Fibroblast of lung (primary cell): ENCODE measurements at regions not wholly inside any gene's neighbourhood (a gene's known extent, or its start where the extent isn't known, plus 50 kb on each side); places are given as distances from the start of the nearest gene placed in this dataset.

Experiments
- DNase-seq, 2 donors: peaks; one replicate each; pipeline versions ENCODE4 v3.0.0 to v3.0.0-alpha.2; 2010; ENCODE audit warnings: low read depth in 2 of 2
- H2AFZ ChIP-seq: 2 replicates; pipeline ENCODE4 v1.5.1; 2012; ENCODE audit warnings: low read length, control low read depth, inconsistent platforms
- H3K27ac ChIP-seq: 2 replicates; pipeline ENCODE4 v1.5.1; 2011; ENCODE audit warnings: low read length, control low read depth; ENCODE audit not compliant: insufficient read depth
- H3K27me3 ChIP-seq: 2 replicates; pipeline ENCODE4 v1.5.1; 2011; ENCODE audit warnings: mild to moderate bottlenecking, low read length; ENCODE audit not compliant: control insufficient read depth, insufficient read depth
- H3K36me3 ChIP-seq: 2 replicates; pipeline ENCODE4 v1.5.1; 2011; ENCODE audit warnings: low read length; ENCODE audit not compliant: control insufficient read depth, insufficient read depth
- H3K4me1 ChIP-seq: 2 replicates; pipeline ENCODE4 v1.5.1; 2011; ENCODE audit warnings: low read length; ENCODE audit not compliant: control insufficient read depth, insufficient read depth; ENCODE audit errors: extremely low read depth
- H3K4me2 ChIP-seq: 2 replicates; pipeline ENCODE4 v1.5.1; 2011; ENCODE audit warnings: low read length, control low read depth; ENCODE audit not compliant: insufficient read depth; ENCODE audit errors: extremely low read depth
- H3K4me3 ChIP-seq, 4 experiments: fragments of 200-600 bp in 1 of 4; sonication (generic) in 1 of 4; replicated peaks in 1 of 4; 2 replicates each; pipeline ENCODE4 v1.5.1; 2011 to 2016; ENCODE audit warnings: low read length in 4 of 4, low read depth in 3 of 4, mild to moderate bottlenecking in 3 of 4, control low read depth in 2 of 4, inconsistent platforms in 1 of 4, mixed read lengths in 1 of 4; ENCODE audit not compliant: insufficient read depth in 1 of 4; ENCODE audit errors: control extremely low read depth in 1 of 4
- H3K79me2 ChIP-seq: 2 replicates; pipeline ENCODE4 v1.5.1; 2012; ENCODE audit warnings: mild to moderate bottlenecking, low read length, inconsistent platforms; ENCODE audit not compliant: control insufficient read depth, insufficient read depth
- H3K9ac ChIP-seq: 2 replicates; pipeline ENCODE4 v1.5.1; 2011; ENCODE audit warnings: mild to moderate bottlenecking, low read length, control low read depth; ENCODE audit not compliant: insufficient read depth
- H3K9me3 ChIP-seq: 2 replicates; pipeline ENCODE4 v1.5.1; 2012; ENCODE audit warnings: low read depth, low read length; ENCODE audit not compliant: control insufficient read depth, insufficient read depth
- H4K20me1 ChIP-seq: 2 replicates; pipeline ENCODE4 v1.5.1; 2011; ENCODE audit warnings: low read length; ENCODE audit not compliant: control insufficient read depth, insufficient read depth; ENCODE audit errors: extremely low read depth
- CTCF ChIP-seq, 2 donors: IDR thresholded peaks in 1 of 2; conservative IDR thresholded peaks in 1 of 2; 1 replicate in 1 of 2; 2 replicates in 1 of 2; pipeline ENCODE4 v1.5.1; 2011 to 2012; ENCODE audit warnings: low read length in 2 of 2, control low read depth in 1 of 2, inconsistent platforms in 1 of 2, low read depth in 1 of 2, mild to moderate bottlenecking in 1 of 2
- EZH2 ChIP-seq: IDR thresholded peaks from 2 replicates; pipeline ENCODE4 v1.5.1; 2012; ENCODE audit warnings: low read length, control low read depth, mild to moderate bottlenecking; ENCODE audit errors: missing control alignments

- H3K9me3 ChIP-seq = no peaks in the 10 kb centered on the region
- no peak overlapping the region for H3K9ac ChIP-seq
- H3K79me2 ChIP-seq = no peaks in the 10 kb centered on the region
- TF ChIP-seq EZH2 (no peak), CTCF (conservative IDR thresholded peaks at IDR 0.05 in 1 of 2, IDR thresholded peaks at IDR 0.05 in 1 of 2; ENCODE audit: low read depth in 1 of 2, low read length in 2 of 2) (no peak)
- no peaks in the 10 kb centered on the region for H3K27me3 ChIP-seq
- no peak overlapping the region for H3K27ac ChIP-seq
- no peak overlapping the region for H2AFZ ChIP-seq
- H3K36me3 ChIP-seq = no peaks in the 10 kb centered on the region
- H4K20me1 ChIP-seq = no peaks in the 10 kb centered on the region
- no peak overlapping the region for H3K4me3 ChIP-seq
- H3K4me1 ChIP-seq = no peaks in the 10 kb centered on the region
- no peak for DNase-seq
- H3K4me2 ChIP-seq = no peak overlapping the region
These were observed 136.7 kb upstream of the SATB2 start for GRCh38 chr2:199594443-199594842.

- H3K4me3 ChIP-seq = no peak overlapping the region
- H3K4me1 ChIP-seq = no peaks in the 10 kb centered on the region
- no peak for DNase-seq
- no peaks in the 10 kb centered on the region for H3K79me2 ChIP-seq
- no peaks in the 10 kb centered on the region for H3K9me3 ChIP-seq
- H3K27ac ChIP-seq = no peak overlapping the region
- no peaks in the 10 kb centered on the region for H4K20me1 ChIP-seq
- H2AFZ ChIP-seq = no peak overlapping the region
- TF ChIP-seq CTCF (conservative IDR thresholded peaks at IDR 0.05 in 1 of 2, IDR thresholded peaks at IDR 0.05 in 1 of 2; ENCODE audit: low read depth in 1 of 2, low read length in 2 of 2) (no peak), EZH2 (no peak)
- no peak overlapping the region for H3K4me2 ChIP-seq
- no peaks in the 10 kb centered on the region for H3K27me3 ChIP-seq
- H3K36me3 ChIP-seq = no peaks in the 10 kb centered on the region
- no peak overlapping the region for H3K9ac ChIP-seq
These were observed 134.1 kb upstream of the SATB2 start for GRCh38 chr2:199591826-199592225.

DNA sequence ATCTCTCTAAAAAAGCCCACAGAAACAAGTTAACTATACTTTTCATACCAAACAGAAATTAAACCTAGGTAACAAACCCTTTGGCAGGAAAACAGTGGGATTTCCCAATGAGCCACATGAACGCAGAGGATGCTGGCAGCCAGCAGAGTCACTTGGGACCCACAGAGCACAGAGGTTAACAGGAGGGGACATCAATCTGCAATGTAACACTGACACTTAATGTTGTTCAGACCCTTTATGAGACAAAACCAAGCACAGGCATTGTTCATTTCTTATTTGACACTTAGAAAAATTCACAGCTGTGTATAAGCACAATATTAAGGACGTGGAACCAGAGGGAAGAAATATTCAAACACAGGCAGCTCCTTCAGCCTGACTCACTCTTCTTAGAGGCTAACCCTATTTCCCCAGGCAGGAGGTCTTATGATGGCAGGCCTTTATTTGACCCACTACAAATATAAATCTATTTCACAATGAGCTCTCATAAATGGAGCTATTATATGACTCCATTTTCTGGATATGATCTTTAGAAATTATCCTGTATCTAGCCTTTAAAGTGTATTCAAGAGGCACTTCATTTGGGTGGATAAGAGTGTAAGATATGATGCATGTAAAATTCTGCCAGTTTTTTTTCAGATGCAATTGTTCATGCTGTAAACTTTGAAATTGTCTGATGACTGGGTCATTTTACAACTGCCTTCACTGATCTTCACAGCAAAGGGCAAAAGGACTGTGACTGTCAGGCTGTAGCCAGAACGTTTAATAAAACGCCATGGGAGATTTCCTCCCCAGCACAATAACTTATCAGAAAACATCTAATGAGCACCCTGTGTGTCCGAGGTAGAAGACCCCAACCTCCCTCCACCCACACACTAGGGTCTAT is 132.8 kb upstream of the SATB2 start:
- H2AFZ ChIP-seq = no peak overlapping the region
- TF ChIP-seq EZH2 = no peak
- no peak for TF ChIP-seq CTCF (conservative IDR thresholded peaks at IDR 0.05 in 1 of 2, IDR thresholded peaks at IDR 0.05 in 1 of 2; ENCODE audit: low read depth in 1 of 2, low read length in 2 of 2)
- no peaks in the 10 kb centered on the region for H3K4me1 ChIP-seq

More for the DNA sequence above, 132.8 kb upstream of the SATB2 start:
- H3K4me2 ChIP-seq = no peak overlapping the region
- H3K36me3 ChIP-seq = no peaks in the 10 kb centered on the region
- H3K9me3 ChIP-seq = no peaks in the 10 kb centered on the region
- no peak for DNase-seq
- no peak overlapping the region for H3K9ac ChIP-seq
- no peak overlapping the region for H3K4me3 ChIP-seq
- H3K79me2 ChIP-seq = no peaks in the 10 kb centered on the region
- no peaks in the 10 kb centered on the region for H4K20me1 ChIP-seq
- no peak overlapping the region for H3K27ac ChIP-seq
- no peaks in the 10 kb centered on the region for H3K27me3 ChIP-seq
